ENCODE measurements at regions not wholly inside any gene's neighbourhood (a gene's known extent, or its start where the extent isn't known, plus 50 kb on each side); places are given as distances from the start of the nearest gene placed in this dataset.

GRCh38 chr14:76323331-76324050 lies 52.4 kb upstream of the ESRRB start:
- DNase-seq (no peak), FAIRE-seq (no peak)
- 70 to 75% (median 74%) methylated on average over 6 of the region's 6 CpGs for WGBS, 3 donors
- Histone ChIP-seq H3K9me3 (ENCODE audit: control insufficient read depth in 2 of 2, insufficient read depth in 1 of 2, low read depth in 1 of 2, low read length in 1 of 2) (no peaks in the 10 kb centered on the region), H3K27me3 (ENCODE audit: control insufficient read depth in 3 of 3, insufficient read depth in 3 of 3, low read length in 3 of 3) (peaks cover 0 to 11% (median 5%) of the 10 kb centered on the region in 3 donors), H3K36me3 (ENCODE audit: control insufficient read depth in 3 of 3, insufficient read depth in 2 of 3, low read depth in 1 of 3, low read length in 3 of 3) (no peaks in the 10 kb centered on the region), H3K27ac (ENCODE audit: low read depth in 1 of 3, low read length in 2 of 3) (no peak overlapping the region), H3K4me1 (ENCODE audit: control insufficient read depth in 3 of 3, insufficient read depth in 2 of 3, low read depth in 1 of 3, low read length in 2 of 3) (no peaks in the 10 kb centered on the region), H3K4me3 (ENCODE audit: low read depth in 1 of 3, low read length in 3 of 3) (no peak overlapping the region)

GRCh38 chr14:76324133-76324532 lies 51.8 kb upstream of the ESRRB start:
- WGBS, 3 donors = 65 to 78% (median 71%) methylated on average over 5 of the region's 5 CpGs
- FAIRE-seq = no peak
- H3K4me1 ChIP-seq (ENCODE audit: control insufficient read depth in 3 of 3, insufficient read depth in 2 of 3, low read depth in 1 of 3, low read length in 2 of 3) = no peaks in the 10 kb centered on the region

More at GRCh38 chr14:76324133-76324532, 51.8 kb upstream of the ESRRB start:
- H3K27me3 ChIP-seq (ENCODE audit: control insufficient read depth in 3 of 3, insufficient read depth in 3 of 3, low read length in 3 of 3) = peaks cover 0 to 18% (median 11%) of the 10 kb centered on the region in 3 donors
- no peak overlapping the region for H3K4me3 ChIP-seq (ENCODE audit: low read depth in 1 of 3, low read length in 3 of 3)
- H3K27ac ChIP-seq (ENCODE audit: low read depth in 1 of 3, low read length in 2 of 3) = no peak overlapping the region
- H3K36me3 ChIP-seq (ENCODE audit: control insufficient read depth in 3 of 3, insufficient read depth in 2 of 3, low read depth in 1 of 3, low read length in 3 of 3) = no peaks in the 10 kb centered on the region
- no peak for DNase-seq
- H3K9me3 ChIP-seq (ENCODE audit: control insufficient read depth in 2 of 2, insufficient read depth in 1 of 2, low read depth in 1 of 2, low read length in 1 of 2) = no peaks in the 10 kb centered on the region

All from small intestine (tissue), 7 donors.